Loucy (cell line): ENCODE measurements at regions not wholly inside any gene's neighbourhood (a gene's known extent, or its start where the extent isn't known, plus 50 kb on each side); places are given as distances from the start of the nearest gene placed in this dataset.

Experiments used
- EZH2phosphoT487 ChIP-seq: fragments of 200-600 bp; IDR thresholded peaks from 2 replicates; pipeline ENCODE4 v1.6.1; 2018; ENCODE audit warnings: antibody characterized with exemption, mild to moderate bottlenecking, moderate library complexity, borderline replicate concordance
- TF ChIP-seq, protein P1 (sequence below): fragments of 200-600 bp; sonication (generic); conservative IDR thresholded peaks from 2 replicates; pipeline ENCODE4 v1.5.1; 2014; ENCODE audit warnings: mild to moderate bottlenecking, antibody characterized with exemption, low read length

DNA sequence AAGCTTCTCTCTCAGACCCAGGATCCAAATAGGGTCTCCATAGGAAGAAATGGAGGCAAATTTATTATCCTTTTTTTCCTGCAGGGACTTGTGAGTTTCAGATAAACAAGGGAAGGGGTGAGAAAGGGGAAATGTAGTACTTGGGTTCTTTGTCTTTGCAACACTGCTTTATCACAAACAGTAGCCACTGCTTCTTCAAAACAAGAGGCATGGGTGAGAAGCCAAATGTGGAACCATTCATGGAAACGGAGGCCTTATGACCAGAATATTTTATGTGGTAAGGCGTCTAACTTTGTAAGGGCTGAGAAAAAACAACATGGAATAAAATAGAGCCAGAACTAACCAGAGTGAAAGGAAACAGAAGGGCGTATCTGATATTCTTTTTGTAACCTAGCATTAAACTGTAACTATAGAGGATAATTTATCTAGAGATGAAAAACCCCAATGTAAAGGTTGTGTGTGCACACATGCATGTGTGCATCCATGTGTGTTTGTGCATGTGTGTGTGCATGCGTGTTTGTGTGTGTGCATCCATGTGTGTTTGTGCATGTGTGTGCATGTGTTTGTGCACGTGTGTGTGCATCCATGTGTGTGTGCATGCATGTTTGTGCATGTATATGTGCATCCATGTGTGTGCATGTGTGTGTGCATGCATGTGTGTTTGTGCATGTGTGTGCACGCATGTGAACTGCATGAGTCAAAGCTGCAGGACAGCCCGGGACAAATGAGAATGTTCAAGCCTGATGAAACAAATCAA is 143.3 kb upstream of the SMLR1 start:
- no peak for TF ChIP-seq EZH2phosphoT487
- TF ChIP-seq, protein P1, sequence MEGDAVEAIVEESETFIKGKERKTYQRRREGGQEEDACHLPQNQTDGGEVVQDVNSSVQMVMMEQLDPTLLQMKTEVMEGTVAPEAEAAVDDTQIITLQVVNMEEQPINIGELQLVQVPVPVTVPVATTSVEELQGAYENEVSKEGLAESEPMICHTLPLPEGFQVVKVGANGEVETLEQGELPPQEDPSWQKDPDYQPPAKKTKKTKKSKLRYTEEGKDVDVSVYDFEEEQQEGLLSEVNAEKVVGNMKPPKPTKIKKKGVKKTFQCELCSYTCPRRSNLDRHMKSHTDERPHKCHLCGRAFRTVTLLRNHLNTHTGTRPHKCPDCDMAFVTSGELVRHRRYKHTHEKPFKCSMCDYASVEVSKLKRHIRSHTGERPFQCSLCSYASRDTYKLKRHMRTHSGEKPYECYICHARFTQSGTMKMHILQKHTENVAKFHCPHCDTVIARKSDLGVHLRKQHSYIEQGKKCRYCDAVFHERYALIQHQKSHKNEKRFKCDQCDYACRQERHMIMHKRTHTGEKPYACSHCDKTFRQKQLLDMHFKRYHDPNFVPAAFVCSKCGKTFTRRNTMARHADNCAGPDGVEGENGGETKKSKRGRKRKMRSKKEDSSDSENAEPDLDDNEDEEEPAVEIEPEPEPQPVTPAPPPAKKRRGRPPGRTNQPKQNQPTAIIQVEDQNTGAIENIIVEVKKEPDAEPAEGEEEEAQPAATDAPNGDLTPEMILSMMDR = no peak
